Upper lobe of right lung (tissue), 1 donor: ENCODE measurements at regions not wholly inside any gene's neighbourhood (a gene's known extent, or its start where the extent isn't known, plus 50 kb on each side); places are given as distances from the start of the nearest gene placed in this dataset.
A peak's percentile ranks its signal among the peaks of the same experiment; 100 is the strongest.

Experiments
- ATAC-seq: fragments of 200-7000 bp; cut with Tn5 transposase; one replicate; pipeline ENCODE4 v1.9.1; 2020; ENCODE audit warnings: mild to moderate bottlenecking, moderate library complexity
- DNase-seq: peaks from one replicate; pipeline ENCODE4 v3.0.0-alpha.2; 2020
- H3K27ac ChIP-seq: fragments of 200-600 bp; one replicate; pipeline ENCODE4 v1.8.0; 2022
- H3K27me3 ChIP-seq: fragments of 200-600 bp; one replicate; pipeline ENCODE4 v1.8.0; 2022; ENCODE audit warnings: mild to moderate bottlenecking
- H3K36me3 ChIP-seq: fragments of 200-600 bp; one replicate; pipeline ENCODE4 v1.8.0; 2022
- H3K4me1 ChIP-seq: fragments of 200-600 bp; one replicate; pipeline ENCODE4 v1.8.0; 2022
- H3K4me3 ChIP-seq: fragments of 200-600 bp; one replicate; pipeline ENCODE4 v1.8.0; 2022; ENCODE audit warnings: mild to moderate bottlenecking
- H3K9me3 ChIP-seq: fragments of 200-600 bp; one replicate; pipeline ENCODE4 v1.8.0; 2022
- intact Hi-C: fragments of 100-400 bp; cut with DNase I; formaldehyde crosslinking; loops from one replicate; pipeline ENCODE4 v1.11.0; 2022
- TF ChIP-seq, protein P1 (sequence below): fragments of 200-600 bp; IDR thresholded peaks from one replicate; pipeline ENCODE4 v1.8.0; 2022; ENCODE audit warnings: antibody characterized with exemption
- donor health status: DM: no; HTN: yes; CAD: no; lungs with severe emphysema.

DNA sequence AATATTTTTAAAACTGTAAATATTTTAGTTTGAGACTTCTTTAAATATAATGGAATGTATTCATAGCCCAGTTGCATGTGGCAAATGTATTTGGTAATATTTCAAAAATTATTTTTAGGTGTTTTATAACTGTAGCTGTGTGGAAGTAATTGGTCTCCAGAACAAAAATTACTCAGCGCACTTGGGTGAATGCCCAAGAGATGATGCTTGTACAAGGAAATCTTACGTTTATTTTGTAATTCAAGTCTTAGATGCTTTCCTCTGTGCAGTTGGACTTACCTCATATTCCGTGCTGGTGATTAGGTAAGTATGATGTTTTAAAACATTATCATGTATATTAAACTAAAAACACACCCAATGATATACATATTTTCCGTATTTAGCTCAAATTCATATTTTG is 76.7 kb upstream of the SLCO1B1 start:
- H3K27me3 ChIP-seq = no peaks in the 10 kb centered on the region
- no peaks in the 10 kb centered on the region for H3K4me1 ChIP-seq
- H3K27ac ChIP-seq = no peak overlapping the region
- H3K4me3 ChIP-seq = no peak overlapping the region
- intact Hi-C loops = no loop called here
- no peaks in the 10 kb centered on the region for H3K9me3 ChIP-seq
- ATAC-seq = no peak
- DNase-seq = no peak
- no peaks in the 10 kb centered on the region for H3K36me3 ChIP-seq
- TF ChIP-seq, protein P1, sequence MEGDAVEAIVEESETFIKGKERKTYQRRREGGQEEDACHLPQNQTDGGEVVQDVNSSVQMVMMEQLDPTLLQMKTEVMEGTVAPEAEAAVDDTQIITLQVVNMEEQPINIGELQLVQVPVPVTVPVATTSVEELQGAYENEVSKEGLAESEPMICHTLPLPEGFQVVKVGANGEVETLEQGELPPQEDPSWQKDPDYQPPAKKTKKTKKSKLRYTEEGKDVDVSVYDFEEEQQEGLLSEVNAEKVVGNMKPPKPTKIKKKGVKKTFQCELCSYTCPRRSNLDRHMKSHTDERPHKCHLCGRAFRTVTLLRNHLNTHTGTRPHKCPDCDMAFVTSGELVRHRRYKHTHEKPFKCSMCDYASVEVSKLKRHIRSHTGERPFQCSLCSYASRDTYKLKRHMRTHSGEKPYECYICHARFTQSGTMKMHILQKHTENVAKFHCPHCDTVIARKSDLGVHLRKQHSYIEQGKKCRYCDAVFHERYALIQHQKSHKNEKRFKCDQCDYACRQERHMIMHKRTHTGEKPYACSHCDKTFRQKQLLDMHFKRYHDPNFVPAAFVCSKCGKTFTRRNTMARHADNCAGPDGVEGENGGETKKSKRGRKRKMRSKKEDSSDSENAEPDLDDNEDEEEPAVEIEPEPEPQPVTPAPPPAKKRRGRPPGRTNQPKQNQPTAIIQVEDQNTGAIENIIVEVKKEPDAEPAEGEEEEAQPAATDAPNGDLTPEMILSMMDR = no peak

DNA sequence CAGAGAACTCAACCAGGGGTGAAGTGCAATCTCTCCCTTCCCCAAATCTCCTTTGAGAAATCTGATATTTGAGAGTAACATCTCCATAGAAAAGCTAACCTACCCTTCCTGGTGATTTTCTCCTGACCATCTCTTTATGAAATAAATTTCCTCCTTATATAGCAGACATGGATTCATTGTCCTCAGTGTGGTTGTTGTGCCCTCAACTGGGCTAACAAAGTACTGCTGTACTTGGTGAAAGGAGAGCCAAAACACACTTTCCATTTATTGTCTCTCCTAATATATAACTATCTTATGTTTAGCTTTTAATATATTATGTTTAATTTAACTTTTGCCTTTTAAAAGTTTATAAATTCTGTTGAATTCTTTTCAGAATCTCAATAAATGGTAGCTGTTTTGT is 65.1 kb upstream of the SLCO1B1 start:
- H3K27me3 ChIP-seq = no peaks in the 10 kb centered on the region

DNA sequence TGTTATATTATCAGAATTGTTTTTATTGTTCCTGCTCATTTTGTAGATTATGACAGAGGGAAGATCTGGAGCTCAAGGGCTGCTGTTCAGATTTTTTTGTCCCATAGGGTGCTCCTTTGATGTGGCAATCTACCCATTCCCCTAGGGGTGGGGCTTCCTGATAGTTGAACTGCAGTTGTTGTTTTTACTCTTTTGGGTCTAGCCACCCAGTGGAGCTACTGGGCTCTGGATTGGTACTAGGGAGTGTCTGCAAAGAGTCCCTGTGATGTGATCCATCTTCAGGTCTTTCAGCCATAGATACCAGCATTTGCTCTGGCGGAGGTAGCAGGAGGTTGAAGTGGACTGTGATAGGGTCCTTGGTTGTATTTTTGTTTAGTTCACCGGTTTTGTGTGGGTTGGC is 57.9 kb upstream of the SLCO1B1 start:
- TF ChIP-seq, protein P1 = no peak
- Histone ChIP-seq H3K4me3 (no peak overlapping the region), H3K27me3 (no peaks in the 10 kb centered on the region), H3K4me1 (no peaks in the 10 kb centered on the region), H3K9me3 (no peaks in the 10 kb centered on the region), H3K27ac (no peak overlapping the region), H3K36me3 (no peaks in the 10 kb centered on the region)
- DNase-seq (no peak), ATAC-seq (no peak)
- intact Hi-C loops = no loop called here

More for the DNA sequence above, 65.1 kb upstream of the SLCO1B1 start:
- no peaks in the 10 kb centered on the region for H3K4me1 ChIP-seq
- intact Hi-C loops = no loop called here
- no peaks in the 10 kb centered on the region for H3K9me3 ChIP-seq
- TF ChIP-seq, protein P1 = peak; percentile 21
- DNase-seq = no peak
- H3K4me3 ChIP-seq = no peak overlapping the region
- H3K27ac ChIP-seq = no peak overlapping the region
- no peak for ATAC-seq
- H3K36me3 ChIP-seq = no peaks in the 10 kb centered on the region

DNA sequence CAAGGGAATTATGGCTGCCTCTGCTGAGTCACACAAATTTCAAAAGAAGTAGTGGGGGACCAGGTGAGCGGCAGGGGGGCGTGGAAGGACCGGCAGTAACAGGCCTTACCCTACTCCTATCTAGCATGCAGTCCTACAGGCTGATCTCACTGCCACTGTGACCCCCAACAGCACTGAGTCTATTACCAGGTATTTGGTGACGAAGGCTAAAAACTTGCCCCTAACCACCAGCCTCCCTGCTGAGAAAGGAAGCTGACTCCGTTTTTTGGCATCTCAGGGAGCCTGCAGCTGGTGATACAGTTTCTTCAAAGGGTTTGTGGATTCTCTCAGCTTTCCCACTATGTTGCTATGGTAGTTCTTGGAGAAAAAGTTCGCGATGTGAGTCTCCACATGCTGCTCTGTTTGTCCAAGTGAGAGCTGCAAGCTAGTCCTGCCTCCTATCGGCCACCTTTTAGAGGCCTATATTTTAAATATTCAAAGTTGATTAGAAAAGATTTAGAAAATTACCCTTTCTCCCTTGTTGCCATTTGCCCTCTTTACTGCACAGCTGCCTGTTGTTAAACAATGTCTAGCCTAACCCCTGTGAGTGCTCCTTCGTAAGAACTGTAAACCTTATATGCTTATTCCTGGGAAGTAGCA is 57.1 kb upstream of the SLCO1B1 start:
- no peak for DNase-seq
- ATAC-seq = no peak
- Histone ChIP-seq H3K4me3 (no peak overlapping the region), H3K36me3 (no peaks in the 10 kb centered on the region), H3K4me1 (no peaks in the 10 kb centered on the region), H3K9me3 (no peaks in the 10 kb centered on the region), H3K27ac (no peak overlapping the region), H3K27me3 (no peaks in the 10 kb centered on the region)
- TF ChIP-seq, protein P1 = no peak
- intact Hi-C loops = no loop called here
